ENCODE measurements at regions not wholly inside any gene's neighbourhood (a gene's known extent, or its start where the extent isn't known, plus 50 kb on each side); places are given as distances from the start of the nearest gene placed in this dataset.

GRCh38 chr12:78359520-78359919 is 505.1 kb upstream of the SYT1 start:
- TF ChIP-seq CTCF (IDR thresholded peaks at IDR 0.05) (no peak), EP300 (IDR thresholded peaks at IDR 0.05) (no peak)
